HG03378 (cell line): ENCODE measurements at regions not wholly inside any gene's neighbourhood (a gene's known extent, or its start where the extent isn't known, plus 50 kb on each side); places are given as distances from the start of the nearest gene placed in this dataset.

Source experiments
- ATAC-seq: cut with Tn5 transposase; IDR thresholded peaks from one replicate; pipeline ENCODE4 v1.9.1; 2021; ENCODE audit warnings: mild to moderate bottlenecking, moderate library complexity; ENCODE audit not compliant: unreplicated experiment

DNA sequence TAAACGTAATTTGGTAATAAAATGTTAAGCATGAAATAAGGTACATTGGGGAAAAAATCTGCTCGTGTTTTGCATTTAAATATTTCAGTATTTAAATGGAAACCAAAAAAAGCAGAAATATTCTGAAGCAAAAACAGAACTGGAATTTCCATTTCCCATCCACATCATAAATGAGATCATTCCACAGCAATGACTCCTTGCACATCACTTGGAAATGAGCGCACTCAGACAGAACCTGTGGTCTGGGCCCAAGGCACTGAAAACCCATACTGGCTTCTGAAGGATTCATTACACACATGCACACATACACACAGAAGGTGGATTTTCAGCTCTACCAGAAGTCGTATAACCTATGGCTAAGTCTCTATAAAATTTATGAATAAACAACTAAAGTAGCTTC, 174.8 kb downstream of the IBTK start:
- ATAC-seq = no peak

DNA sequence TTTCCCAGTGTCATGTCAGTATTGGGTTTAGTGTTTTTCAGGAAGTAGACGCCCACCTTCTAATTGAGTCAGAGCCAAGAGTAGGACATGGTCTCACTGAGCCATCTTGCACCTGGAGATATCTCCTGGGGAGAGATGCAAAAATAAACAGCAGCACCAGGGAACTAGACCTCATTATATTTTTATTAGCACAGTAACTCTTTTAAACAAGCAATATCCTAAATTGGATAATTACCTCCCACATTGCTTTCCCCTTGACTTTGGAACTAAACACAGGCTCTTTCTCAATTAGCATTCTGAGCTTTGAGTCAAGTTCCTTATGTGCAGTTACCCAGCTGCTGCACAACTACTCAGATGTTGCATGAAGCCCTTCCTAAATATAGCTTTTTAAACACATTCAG, 175.4 kb downstream of the IBTK start:
- ATAC-seq = no peak

DNA sequence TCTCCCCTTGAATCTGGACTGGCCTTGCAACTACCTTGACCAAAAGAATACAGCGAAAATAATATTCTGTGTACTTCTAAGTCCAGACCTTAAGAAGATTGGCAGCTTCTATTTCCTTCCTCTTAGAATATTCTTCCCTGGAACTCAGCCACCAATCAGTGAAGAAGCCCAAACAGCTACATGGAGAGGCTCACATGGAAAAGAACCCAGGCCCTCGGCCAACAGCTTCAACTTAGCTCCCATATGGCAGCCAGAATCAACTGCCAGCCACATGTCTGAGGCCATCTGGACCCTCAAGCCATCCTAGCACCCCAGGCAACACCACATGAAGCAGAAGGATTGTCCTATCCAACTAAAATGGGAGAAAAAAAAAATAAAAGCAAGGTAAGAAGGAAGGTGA, 178.8 kb downstream of the IBTK start:
- ATAC-seq = no peak

DNA sequence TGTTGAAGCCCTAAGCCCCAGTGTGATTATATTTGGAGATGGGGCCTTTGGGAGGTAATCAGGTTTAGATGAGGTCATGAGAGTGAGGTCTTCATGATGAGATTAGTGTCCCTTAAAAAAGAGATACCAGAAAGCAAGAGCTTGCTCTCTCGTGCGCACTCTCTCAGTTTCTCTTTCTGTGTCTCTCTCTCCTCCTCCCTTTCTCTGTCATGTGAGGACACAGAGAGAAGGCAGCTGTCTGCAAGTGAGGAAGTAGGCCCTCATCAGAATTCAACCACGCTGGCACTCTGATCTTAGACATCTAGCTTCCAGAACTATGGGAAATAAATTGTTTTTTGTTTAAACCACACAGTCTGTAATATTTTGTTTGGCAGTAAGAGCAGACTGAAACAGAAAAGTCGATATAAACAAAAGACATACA, 180.5 kb downstream of the IBTK start:
- peak; percentile 93 for ATAC-seq

DNA sequence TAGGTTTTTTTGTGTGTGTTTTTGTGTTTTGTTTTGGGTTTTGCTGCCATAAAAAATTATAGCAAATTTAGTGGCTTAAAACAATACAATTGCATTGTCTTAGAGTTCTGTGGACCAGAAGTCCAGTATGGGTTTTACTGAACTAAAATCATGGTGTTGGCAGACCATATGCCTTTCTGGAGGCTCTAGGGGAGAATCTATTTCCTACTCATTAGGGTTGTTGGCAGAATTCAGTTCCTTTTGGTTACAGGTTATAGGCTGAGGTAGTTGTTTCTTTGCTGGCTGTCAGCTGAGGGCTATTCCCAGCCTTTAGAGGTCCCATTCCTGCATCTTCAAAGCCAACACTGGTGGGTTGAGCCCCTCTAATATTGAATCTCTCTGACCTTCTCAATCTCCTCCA, 181.3 kb downstream of the IBTK start:
- no peak for ATAC-seq

DNA sequence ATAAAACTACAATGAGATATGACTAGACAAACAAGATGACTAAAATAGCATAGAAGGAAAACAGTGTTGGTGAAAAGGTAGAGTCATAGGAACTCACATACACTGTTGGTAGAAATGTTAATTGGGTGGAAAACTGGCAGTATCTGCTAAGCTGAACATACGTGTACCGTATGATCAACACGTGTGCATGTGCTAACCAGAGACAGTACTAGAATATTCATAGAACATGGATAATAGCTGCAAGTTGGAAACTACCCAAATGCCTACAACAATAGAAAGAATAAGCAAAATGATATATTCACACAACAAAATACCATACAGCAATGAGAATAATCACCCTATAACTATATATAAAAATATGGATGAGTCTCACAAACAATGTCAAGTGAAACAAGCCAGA, 184.0 kb downstream of the IBTK start:
- no peak for ATAC-seq

DNA sequence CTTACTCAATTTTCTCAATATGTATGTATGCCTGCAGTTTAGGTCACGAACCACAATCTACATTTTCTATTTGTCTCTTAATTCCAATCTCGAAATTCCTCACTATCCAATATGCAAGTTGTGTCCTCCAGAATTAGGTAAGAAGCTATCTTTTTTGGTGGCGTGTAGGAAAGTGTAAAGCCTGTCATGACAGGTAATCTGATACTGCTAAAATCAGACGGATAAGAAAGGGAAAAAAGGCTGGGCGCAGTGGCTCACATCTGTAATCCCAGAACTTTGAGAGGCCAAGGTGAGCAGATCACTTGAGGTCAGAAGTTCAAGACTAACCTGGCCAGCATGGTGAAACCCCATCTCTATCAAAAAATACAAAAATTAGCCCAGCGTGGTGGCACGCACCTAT, 185.3 kb downstream of the IBTK start:
- ATAC-seq = no peak

DNA sequence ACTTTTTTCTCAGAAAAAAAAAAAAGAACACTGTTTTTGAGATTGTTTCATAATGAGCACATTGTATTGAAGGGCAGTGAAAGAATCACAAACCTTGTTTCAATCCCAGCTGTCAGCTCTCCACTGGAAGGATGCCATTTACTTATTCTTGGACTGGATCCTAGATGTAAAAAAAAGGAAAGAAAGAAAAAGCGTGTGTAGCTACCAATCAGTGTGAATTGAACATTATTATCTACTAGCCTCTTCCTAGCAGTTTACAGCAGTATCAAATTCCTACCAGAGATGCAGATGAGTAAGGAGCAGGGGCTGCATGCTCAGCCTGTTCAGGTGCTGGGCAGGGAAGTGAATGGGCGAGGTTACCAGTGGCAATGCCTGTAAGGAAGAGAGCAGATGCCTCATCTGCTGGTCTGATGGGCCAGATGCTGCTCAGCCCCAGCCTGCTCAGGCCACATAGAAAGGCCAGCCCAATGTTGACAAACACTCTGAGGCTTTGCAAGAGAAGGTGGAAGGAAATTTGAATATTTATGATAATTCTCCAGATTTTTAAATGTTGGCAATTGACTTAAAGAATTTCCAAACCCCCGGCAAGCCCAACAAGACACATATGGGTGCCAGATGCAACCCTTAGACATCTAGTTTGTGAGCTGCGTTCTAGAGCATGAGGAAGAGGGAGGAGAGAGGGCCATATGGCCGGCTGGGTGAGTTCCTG, 189.5 kb downstream of the IBTK start:
- no peak for ATAC-seq

DNA sequence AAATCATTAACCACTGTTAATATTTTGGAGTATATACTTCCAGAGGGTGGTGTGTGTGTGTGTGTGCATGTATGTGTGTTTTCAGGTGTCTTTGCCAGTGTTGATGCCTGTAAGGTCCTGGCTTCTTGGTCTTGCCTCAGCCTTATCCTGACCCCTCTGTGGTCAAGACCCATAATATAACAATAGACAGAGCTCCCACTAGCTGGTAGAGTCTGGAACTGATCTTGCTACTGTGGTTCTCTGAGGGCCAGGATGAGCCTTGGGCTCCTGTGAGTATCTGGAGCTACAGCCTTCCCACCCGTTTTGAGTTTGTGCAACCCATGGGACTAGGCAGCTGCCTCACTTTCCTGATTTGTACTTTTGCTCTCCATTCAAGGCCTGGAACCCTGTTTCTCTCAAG, 191.0 kb downstream of the IBTK start:
- ATAC-seq = no peak

DNA sequence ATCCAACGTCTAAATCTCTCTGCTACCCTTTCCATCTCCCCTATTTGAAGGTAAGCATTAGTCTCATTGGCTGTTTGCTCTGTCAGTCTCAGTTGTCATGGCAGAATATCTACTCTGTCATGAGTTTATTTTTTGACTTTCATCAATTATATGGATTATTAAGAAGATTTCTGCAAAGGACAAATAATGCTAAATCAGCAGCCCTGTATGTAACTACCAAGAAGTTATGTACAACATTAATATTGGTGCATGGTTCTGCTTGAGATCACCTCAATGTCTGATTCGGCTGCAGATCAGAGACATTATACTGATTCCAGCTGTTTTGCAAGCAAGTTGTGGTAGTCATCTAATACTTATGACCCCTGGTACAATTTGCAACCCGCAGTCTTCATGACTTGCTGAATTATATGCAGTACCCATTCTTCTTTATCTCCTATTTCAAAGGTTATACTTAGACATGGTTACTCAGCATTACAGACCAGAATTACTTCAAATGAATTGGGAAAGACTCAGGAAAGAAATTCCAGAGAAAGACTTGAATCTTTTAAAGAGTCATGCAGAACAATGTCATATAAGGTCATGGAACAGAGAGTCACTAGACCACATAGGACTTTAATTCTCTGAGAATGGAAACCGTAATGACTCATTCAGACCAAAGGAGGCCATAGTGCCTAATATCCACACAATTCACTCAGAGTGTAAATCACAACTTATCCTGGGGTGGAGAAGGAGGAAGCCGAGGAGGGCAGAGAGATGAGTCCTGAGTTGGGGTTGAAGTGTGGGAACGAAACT, 201.4 kb downstream of the IBTK start:
- ATAC-seq = no peak

DNA sequence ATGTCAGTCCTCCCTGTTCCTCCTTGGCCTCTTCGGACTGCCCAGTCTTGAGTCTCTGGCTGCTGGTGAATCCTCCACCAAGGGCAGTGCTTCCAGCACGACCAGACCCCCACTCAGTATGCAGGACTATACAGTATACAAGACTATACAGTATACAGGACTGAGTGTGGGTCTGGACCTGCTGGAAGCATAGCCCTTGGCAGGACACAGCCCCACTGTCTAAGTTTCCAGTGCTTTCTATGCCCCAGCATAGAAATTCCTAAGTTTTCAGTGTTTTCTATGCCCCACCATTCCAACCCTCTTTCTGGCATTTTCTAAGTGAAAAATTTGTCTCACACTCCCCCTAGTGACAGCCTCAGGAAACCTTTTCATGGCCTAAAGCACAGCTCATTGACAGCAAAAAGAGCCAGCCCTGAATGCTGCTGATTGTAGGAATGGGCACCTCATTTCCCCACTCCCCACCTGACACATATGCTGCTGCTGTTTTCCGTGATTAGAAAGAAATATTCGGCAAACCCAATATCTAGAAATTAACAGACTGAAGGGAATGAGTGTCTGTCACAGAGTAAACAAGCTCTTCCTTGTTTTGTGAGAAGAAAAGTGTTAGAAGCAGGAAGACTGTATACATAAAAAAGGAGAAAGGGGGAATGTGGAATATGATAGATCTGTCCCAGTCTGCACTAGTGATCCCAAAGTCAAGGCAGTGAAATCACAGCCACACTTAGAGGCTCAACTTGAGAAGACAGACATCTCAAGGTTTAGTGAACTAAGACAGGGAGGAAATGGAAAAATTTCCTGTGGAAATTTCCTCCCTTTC, 206.9 kb downstream of the IBTK start:
- peak; percentile 86 for ATAC-seq

DNA sequence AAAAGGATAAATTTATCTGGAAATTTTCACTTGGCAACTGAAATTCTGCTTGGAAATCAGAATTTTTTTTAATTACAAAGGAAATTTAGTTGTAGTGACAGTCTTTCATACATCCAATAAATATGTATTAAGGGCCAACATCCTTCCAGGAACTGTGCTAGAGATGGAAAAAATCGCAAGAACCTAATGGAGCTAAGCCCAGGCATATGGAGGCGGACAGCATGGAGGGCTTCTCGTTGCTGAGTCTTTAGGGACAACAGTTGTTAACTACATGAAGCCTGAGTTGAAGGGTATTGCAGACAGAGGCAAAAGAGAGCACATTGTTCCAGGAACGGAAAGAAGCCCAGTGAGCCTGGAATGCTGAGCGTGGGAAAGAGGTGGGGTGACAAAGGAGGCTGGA, 208.9 kb downstream of the IBTK start:
- ATAC-seq = no peak

DNA sequence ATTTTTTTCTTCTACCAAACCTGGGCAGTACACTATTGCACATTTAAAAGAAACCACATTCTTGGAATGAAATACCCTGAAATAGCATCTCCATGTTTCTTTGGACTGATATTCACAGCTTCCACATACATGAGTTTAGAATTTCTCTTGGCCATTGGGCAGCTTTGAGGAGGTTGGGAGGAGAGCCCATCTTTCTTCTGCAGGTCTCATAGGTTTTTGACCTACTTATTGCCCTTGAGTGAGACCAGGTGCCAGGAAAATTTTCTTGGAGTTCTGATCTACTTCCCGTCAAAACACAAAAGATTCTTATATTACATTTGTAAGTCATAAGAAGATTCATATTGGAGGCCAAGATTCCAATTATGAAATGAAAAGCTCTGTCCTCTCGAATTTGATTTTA, 212.0 kb downstream of the IBTK start:
- no peak for ATAC-seq

DNA sequence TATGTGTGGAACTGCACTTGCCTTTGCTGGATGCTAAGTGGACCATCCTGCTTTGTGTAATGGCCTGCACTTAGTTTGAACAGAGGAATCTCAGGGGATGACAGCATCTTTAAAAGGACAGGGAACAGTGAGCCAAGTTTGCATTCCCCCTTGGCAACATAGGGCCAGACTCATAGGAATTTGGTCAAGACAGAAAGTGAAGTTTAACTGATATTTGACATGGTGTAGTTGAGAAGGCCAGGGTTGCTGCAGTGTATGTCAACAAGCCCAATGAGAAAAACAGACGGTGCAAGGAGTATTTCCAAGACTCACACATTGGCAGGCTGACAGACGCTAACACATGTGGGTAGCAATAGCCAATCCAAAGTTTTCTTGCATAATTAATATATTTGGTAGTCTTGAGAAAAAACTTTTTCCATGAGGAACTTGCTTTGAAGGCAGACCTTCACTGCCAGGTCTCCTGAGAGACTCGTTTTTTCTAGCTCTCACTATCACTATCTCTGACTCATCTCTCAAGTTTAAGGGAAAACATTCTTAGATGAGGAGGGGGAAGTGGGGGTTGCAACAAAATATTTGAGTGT, 213.8 kb downstream of the IBTK start:
- no peak for ATAC-seq

DNA sequence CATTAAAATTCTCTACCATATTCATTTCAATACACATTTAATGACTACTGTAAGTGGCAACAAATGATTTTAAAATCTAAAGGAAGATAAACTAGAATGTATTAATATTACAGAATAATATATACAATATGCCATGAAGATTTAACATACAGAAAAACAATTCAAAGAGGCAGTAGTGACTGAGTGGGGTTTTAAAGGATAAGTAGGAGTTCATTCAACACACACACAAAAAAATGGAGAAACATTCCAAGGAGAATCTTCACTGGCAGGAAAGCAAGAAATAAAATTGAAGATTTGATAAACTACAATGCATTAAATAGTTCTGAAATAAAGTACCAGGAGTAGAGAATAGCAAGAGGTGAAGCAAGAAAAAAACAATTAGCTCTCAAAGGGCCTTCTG, 215.1 kb downstream of the IBTK start:
- no peak for ATAC-seq

DNA sequence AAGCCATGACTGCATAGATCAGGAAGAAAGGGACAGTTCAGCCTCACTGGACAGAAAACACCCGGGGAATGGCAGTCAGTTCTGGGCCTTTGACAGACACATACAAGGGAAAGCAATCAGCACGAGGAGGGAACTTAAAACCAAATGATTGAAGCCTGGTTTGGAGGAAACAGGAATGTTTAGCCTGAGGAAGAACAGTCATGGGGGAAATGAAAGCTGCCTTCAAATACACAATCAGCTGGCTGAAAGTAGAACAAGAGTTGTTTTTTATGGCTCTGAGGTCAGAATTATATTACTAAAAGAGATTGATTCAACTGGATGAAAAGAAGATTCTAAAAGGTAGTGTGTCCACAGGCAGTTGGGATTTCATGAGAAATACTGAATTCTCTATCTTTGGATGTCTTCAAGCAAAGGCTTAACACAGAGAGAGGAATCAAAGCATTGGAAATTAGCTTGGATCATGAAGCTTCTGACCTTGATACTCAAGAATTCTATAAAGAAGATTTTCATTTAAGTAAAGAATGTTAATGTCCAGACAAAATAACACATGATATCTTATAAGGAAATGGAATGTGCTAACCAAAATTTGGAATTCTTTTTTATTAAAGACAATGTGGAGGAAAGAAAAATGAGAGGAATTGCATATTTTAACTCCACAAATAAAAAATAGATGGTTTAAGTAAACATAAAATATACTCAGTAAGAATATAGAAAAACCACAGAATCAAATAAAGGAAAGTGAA, 216.6 kb downstream of the IBTK start:
- no peak for ATAC-seq

DNA sequence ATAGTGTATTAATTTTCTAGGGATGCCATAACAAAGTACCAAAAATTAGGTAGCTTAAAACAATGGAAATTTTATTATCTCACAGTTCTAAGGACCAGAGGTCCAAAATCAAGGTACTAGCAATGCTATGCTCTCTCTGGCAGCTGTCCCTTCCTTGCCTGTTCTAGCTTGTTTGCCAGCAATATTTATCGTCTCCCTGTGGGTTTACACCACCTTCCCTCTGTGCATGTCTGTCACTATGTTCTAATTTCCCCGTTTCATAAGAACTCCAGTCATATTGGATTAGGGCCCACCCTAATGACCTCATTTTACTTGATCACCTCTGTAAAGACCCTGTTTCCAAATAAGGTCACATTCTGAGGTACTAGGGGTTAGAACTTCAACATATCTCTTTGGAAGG, 217.2 kb downstream of the IBTK start:
- no peak for ATAC-seq

DNA sequence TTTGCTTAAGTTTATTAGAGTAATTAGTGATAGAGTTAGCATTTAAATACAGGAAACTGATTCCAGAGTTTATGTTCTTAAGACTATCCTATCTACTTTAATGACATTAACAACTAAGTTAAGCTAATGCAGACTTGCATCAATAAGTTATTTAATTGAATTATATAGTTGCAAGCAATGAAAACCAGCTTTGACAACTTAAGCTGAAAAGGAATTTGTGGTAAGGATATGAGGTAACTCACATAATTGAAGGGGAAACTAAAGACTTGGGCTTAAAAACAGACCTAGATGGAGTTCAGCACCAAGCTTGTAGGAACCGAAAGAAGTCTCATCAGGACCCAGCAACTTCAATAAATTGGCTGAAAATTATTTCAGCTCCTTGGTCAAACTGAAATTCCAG, 222.3 kb downstream of the IBTK start:
- ATAC-seq = no peak

DNA sequence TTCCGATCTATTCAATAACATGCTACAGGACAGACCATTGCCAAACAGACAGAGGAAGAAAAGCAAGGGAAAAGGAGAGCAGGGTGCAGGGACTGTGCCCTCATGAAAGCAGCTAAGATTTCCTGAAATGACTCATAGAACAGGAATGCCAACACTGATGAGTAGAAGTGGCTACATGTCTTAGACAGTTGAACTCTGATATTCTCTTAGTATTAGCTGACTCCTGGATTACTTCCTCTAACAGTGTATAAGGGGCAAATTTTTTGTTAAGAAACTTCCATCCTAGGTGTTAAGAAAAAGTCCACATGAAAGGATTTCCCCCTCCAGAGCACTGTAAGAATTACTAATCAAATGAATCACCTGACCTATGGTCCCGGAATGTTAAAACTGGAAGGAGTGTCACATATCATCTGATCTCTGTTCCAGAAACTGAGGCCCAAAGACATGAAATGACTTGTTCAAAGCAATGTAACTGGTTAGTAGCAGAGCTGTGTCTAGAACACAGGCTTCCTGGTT, 224.9 kb downstream of the IBTK start:
- ATAC-seq = no peak

DNA sequence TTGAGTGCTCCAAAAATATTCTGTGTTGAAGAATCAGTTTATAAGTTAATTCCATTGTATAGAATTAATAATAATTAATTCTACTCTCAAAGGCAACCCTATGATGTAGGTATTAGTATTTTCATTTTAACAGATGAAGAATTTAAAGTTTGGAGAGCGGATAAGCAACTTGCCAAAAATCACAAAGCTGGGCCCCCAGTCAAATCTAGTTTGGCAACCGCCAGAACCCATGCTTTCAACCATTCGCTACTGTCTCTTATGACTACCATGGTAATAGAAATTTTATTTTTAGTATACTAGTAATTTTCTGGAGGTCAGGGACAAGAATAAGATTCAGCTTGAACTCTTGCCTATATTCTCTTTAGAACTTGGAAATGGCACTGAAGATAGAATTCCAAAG, 229.8 kb downstream of the IBTK start:
- ATAC-seq = no peak

DNA sequence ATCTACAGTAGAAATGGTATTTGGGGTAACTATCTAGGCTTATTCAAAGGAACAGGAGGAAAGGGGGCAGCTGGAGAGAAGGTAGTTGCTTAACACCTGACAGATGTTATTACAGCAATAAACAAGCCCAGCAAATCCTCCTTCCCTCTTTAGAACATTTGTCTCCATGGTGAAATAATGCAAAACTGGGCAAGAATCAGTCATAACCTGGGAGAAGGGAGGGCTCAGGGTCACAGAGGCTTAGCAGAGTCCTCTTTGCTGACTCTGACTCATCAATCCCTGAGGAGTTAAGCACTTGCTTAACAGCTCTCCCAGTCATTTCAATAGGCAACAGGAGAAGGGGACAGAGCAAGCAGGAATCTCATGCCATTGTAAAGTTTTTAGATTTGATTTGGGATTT, 230.3 kb downstream of the IBTK start:
- no peak for ATAC-seq
